HCT116 (cell line): ENCODE measurements at regions not wholly inside any gene's neighbourhood (a gene's known extent, or its start where the extent isn't known, plus 50 kb on each side); places are given as distances from the start of the nearest gene placed in this dataset.

Experiments
- CTCF ChIP-seq, 3 experiments: fragments of 200-600 bp in 1 of 3; sonication (generic) in 1 of 3; IDR thresholded peaks in 2 of 3; conservative IDR thresholded peaks in 1 of 3; 2 replicates each; pipeline ENCODE4 v1.5.1; 2012 to 2017; ENCODE audit warnings: low read depth in 2 of 3, low read length in 2 of 3, antibody characterized with exemption in 1 of 3, borderline replicate concordance in 1 of 3, control low read depth in 1 of 3, mild to moderate bottlenecking in 1 of 3, mixed read lengths in 1 of 3, mixed run types in 1 of 3, moderate library complexity in 1 of 3; ENCODE audit not compliant: insufficient read depth in 1 of 3
- ELF1 ChIP-seq: IDR thresholded peaks from 2 replicates; pipeline ENCODE4 v1.6.1; 2012; ENCODE audit warnings: low read depth, borderline replicate concordance
- POLR2AphosphoS5 ChIP-seq: IDR thresholded peaks from 2 replicates; pipeline ENCODE4 v1.6.1; 2011; ENCODE audit warnings: mild to moderate bottlenecking, low read depth, low read length, moderate library complexity
- SIN3A ChIP-seq: IDR thresholded peaks from 2 replicates; pipeline ENCODE4 v1.6.1; 2012; ENCODE audit warnings: low read depth
- TCF7L2 ChIP-seq: IDR thresholded peaks from 2 replicates; pipeline ENCODE4 v1.7.0; 2011; ENCODE audit warnings: borderline replicate concordance, inconsistent platforms; ENCODE audit not compliant: insufficient read depth, insufficient read length; ENCODE audit errors: extremely low read depth
- TF ChIP-seq, protein P1 (sequence below): IDR thresholded peaks from 2 replicates; pipeline ENCODE4 v1.6.1; 2012; ENCODE audit warnings: low read depth
- TF ChIP-seq, protein P2 (sequence below): IDR thresholded peaks from 2 replicates; pipeline ENCODE4 v1.6.1; 2012
- TF ChIP-seq, protein P3 (sequence below): IDR thresholded peaks from 2 replicates; pipeline ENCODE4 v1.6.1; 2012

GRCh38 chr15:72979791-72980190 lies 72.5 kb upstream of the NEO1 start:
- TF ChIP-seq, protein P1, sequence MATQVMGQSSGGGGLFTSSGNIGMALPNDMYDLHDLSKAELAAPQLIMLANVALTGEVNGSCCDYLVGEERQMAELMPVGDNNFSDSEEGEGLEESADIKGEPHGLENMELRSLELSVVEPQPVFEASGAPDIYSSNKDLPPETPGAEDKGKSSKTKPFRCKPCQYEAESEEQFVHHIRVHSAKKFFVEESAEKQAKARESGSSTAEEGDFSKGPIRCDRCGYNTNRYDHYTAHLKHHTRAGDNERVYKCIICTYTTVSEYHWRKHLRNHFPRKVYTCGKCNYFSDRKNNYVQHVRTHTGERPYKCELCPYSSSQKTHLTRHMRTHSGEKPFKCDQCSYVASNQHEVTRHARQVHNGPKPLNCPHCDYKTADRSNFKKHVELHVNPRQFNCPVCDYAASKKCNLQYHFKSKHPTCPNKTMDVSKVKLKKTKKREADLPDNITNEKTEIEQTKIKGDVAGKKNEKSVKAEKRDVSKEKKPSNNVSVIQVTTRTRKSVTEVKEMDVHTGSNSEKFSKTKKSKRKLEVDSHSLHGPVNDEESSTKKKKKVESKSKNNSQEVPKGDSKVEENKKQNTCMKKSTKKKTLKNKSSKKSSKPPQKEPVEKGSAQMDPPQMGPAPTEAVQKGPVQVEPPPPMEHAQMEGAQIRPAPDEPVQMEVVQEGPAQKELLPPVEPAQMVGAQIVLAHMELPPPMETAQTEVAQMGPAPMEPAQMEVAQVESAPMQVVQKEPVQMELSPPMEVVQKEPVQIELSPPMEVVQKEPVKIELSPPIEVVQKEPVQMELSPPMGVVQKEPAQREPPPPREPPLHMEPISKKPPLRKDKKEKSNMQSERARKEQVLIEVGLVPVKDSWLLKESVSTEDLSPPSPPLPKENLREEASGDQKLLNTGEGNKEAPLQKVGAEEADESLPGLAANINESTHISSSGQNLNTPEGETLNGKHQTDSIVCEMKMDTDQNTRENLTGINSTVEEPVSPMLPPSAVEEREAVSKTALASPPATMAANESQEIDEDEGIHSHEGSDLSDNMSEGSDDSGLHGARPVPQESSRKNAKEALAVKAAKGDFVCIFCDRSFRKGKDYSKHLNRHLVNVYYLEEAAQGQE: no peak
- no peak for TF ChIP-seq CTCF (IDR thresholded peaks at IDR 0.05 in 2 of 3, conservative IDR thresholded peaks at IDR 0.05 in 1 of 3; ENCODE audit: borderline replicate concordance in 1 of 3, insufficient read depth in 1 of 3, low read depth in 2 of 3, low read length in 2 of 3)
- TF ChIP-seq, protein P2, sequence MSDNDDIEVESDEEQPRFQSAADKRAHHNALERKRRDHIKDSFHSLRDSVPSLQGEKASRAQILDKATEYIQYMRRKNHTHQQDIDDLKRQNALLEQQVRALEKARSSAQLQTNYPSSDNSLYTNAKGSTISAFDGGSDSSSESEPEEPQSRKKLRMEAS: no peak
- TF ChIP-seq TCF7L2: no peak
- no peak for TF ChIP-seq SIN3A
- no peak for TF ChIP-seq POLR2AphosphoS5
- no peak for TF ChIP-seq ELF1
- TF ChIP-seq, protein P3, sequence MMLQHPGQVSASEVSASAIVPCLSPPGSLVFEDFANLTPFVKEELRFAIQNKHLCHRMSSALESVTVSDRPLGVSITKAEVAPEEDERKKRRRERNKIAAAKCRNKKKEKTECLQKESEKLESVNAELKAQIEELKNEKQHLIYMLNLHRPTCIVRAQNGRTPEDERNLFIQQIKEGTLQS: no peak
